Testis (tissue), 2 donors: ENCODE measurements at regions not wholly inside any gene's neighbourhood (a gene's known extent, or its start where the extent isn't known, plus 50 kb on each side); places are given as distances from the start of the nearest gene placed in this dataset.
"Not testable (repeated sequence)": the region's sequence is repeated elsewhere in the genome, so short reads cannot be mapped to it uniquely, and the experiment has no call there.

Experiments
- DNase-seq: peaks from one replicate; pipeline ENCODE4 v3.0.0-alpha.2; 2019
- H3K27ac ChIP-seq, 2 donors: fragments of 200-600 bp; sonication (generic); one replicate each; pipeline ENCODE4 v1.5.1; 2019
- H3K27me3 ChIP-seq: fragments of 200-600 bp; sonication (generic); one replicate; pipeline ENCODE4 v1.5.1; 2019
- H3K36me3 ChIP-seq: fragments of 200-600 bp; sonication (generic); one replicate; pipeline ENCODE4 v1.5.1; 2017; ENCODE audit warnings: low read depth; ENCODE audit errors: missing control alignments
- H3K4me1 ChIP-seq: fragments of 200-600 bp; sonication (generic); one replicate; pipeline ENCODE4 v1.5.1; 2019
- H3K4me3 ChIP-seq, 2 donors: fragments of 200-600 bp; sonication (generic); one replicate each; pipeline ENCODE4 v1.5.1; 2017 to 2019
- H3K9me3 ChIP-seq: fragments of 200-600 bp; sonication (generic); one replicate; pipeline ENCODE4 v1.5.1; 2017
- POLR2A ChIP-seq: fragments of 450-650 bp; IDR thresholded peaks from one replicate; pipeline ENCODE4 v1.6.1; 2017; ENCODE audit warnings: antibody characterized with exemption, mild to moderate bottlenecking, moderate library complexity
- WGBS, 2 donors: methylation state at CpG; one replicate each; pipeline ENCODE4 v1.1.5; 2018; 5-methylcytosine and 5-hydroxymethylcytosine counted together
- intact Hi-C: fragments of 100-400 bp; cut with DNase I; formaldehyde crosslinking; loops from one replicate; pipeline ENCODE4 v1.15.1; 2023; ENCODE audit warnings: low total_unique reads
- TF ChIP-seq, protein P1 (sequence below), 3 experiments: fragments of 450-650 bp in 2 of 3; fragments of 200-600 bp in 1 of 3; sonication (generic) in 1 of 3; IDR thresholded peaks; one replicate each; pipeline ENCODE4 v1.5.1; 2016 to 2019; ENCODE audit warnings: antibody characterized with exemption in 3 of 3, mild to moderate bottlenecking in 2 of 3, moderate library complexity in 1 of 3

GRCh38 chr11:97000481-97000880 lies 610.7 kb downstream of the JRKL start:
- Histone ChIP-seq H3K9me3 (no peaks in the 10 kb centered on the region), H3K36me3 (no peaks in the 10 kb centered on the region), H3K4me3 (no peak overlapping the region), H3K4me1 (no peaks in the 10 kb centered on the region), H3K27ac (no peak overlapping the region), H3K27me3 (no peaks in the 10 kb centered on the region)
- WGBS, 2 donors, result 92 to 94% methylated on average over 5 of the region's 5 CpGs
- TF ChIP-seq POLR2A, result no peak
- TF ChIP-seq, protein P1, sequence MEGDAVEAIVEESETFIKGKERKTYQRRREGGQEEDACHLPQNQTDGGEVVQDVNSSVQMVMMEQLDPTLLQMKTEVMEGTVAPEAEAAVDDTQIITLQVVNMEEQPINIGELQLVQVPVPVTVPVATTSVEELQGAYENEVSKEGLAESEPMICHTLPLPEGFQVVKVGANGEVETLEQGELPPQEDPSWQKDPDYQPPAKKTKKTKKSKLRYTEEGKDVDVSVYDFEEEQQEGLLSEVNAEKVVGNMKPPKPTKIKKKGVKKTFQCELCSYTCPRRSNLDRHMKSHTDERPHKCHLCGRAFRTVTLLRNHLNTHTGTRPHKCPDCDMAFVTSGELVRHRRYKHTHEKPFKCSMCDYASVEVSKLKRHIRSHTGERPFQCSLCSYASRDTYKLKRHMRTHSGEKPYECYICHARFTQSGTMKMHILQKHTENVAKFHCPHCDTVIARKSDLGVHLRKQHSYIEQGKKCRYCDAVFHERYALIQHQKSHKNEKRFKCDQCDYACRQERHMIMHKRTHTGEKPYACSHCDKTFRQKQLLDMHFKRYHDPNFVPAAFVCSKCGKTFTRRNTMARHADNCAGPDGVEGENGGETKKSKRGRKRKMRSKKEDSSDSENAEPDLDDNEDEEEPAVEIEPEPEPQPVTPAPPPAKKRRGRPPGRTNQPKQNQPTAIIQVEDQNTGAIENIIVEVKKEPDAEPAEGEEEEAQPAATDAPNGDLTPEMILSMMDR (IDR thresholded peaks at IDR 0.05), result no peak
- intact Hi-C loops, result no loop called here
- DNase-seq, result no peak

DNA sequence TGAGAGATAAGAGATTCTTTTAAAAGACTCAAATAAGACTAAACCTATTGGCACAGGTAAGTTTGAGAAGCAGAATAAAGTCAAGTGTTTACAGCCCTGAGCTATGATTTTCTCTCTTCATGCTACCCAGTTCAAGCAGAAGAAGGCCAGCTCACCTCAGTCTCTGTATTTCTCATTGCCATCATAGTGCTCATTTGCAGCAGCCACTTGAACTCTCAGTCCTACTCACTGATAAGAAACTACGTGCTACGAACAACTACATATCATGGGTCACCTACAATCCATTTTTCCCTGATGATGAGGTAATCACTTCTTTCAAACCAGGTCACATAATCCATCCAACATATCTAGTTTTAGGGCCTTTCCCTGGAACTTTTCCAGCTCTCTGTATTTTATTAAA lies 617.5 kb downstream of the JRKL start:
- WGBS, 2 donors, result 62 to 67% methylated on average over 2 of the region's 2 CpGs
- Histone ChIP-seq H3K4me3 (no peak overlapping the region), H3K36me3 (no peaks in the 10 kb centered on the region), H3K4me1 (no peaks in the 10 kb centered on the region), H3K9me3 (no peaks in the 10 kb centered on the region), H3K27ac (no peak overlapping the region), H3K27me3 (no peaks in the 10 kb centered on the region)
- intact Hi-C loops, result no loop called here
- DNase-seq, result no peak
- TF ChIP-seq, protein P1 (IDR thresholded peaks at IDR 0.05), result no peak
- no peak for TF ChIP-seq POLR2A

GRCh38 chr11:97009613-97010012 lies 619.8 kb downstream of the JRKL start:
- Histone ChIP-seq H3K4me1 (no peaks in the 10 kb centered on the region), H3K4me3 (no peak overlapping the region), H3K36me3 (no peaks in the 10 kb centered on the region), H3K9me3 (no peaks in the 10 kb centered on the region), H3K27ac (no peak overlapping the region), H3K27me3 (no peaks in the 10 kb centered on the region)
- intact Hi-C loops, result no loop called here
- no peak for DNase-seq
- TF ChIP-seq, protein P1 (IDR thresholded peaks at IDR 0.05), result no peak
- TF ChIP-seq POLR2A, result no peak
- 89 to 90% methylated on average over 1 of the region's 1 CpG for WGBS, 2 donors

DNA sequence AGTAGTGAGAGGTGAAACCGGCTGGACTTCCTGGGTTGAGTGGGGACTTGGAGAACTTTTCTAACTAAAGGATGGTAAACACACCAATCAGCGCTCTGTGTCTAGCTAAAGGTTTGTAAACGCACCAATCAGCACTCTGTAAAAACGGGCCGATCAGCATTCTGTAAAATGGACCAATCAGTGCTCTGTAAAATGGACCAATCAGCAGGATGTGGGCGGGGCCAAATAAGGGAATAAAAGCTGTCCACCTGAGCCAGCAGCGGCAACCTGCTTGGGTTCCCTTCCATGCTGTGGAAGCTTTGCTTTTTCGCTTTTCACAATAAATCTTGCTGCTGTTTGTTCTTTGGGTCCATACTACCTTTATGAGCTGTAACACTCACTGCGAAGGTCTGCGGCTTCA lies 621.2 kb downstream of the JRKL start:
- WGBS, 2 donors, result 69 to 79% methylated on average over 10 of the region's 10 CpGs
- DNase-seq, result peak; percentile 63

DNA sequence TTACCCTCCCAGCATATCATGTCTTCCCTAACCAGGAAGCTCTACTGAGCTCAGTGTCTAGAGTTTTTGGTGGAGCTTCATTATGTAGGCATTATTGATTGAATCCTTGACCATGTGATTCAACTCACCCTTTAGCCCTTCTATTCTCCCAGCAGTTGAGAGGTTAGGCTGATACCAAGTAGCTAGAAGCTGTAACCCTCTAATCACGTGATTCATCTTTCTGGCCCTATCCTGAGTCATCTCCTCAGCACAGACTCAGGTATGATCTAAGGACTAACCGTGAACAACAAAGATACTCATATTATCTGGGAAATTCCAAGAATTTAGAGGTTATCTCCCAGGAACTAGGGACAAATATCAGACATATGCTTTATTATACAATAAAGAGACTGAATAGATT lies 625.5 kb downstream of the JRKL start:
- H3K27ac ChIP-seq, result no peak overlapping the region
- H3K36me3 ChIP-seq, result no peaks in the 10 kb centered on the region
- H3K4me1 ChIP-seq, result no peaks in the 10 kb centered on the region
- no peaks in the 10 kb centered on the region for H3K27me3 ChIP-seq
- intact Hi-C loops, result no loop called here
- TF ChIP-seq, protein P1 (IDR thresholded peaks at IDR 0.05), result no peak
- no peak for TF ChIP-seq POLR2A
- H3K4me3 ChIP-seq, result no peak overlapping the region
- DNase-seq, result no peak
- no peaks in the 10 kb centered on the region for H3K9me3 ChIP-seq
- 85 to 87% methylated on average over 2 of the region's 2 CpGs for WGBS, 2 donors

More for the DNA sequence above, 621.2 kb downstream of the JRKL start:
- H3K36me3 ChIP-seq, H3K4me1 ChIP-seq, H3K27ac ChIP-seq, H3K27me3 ChIP-seq, intact Hi-C loops, H3K9me3 ChIP-seq: not testable (repeated sequence)
- H3K4me3 ChIP-seq, result peak overlapping the region in 1 of 2 donors; percentile 24
